Islet precursor cell (in vitro differentiated cells): ENCODE measurements at regions not wholly inside any gene's neighbourhood (a gene's known extent, or its start where the extent isn't known, plus 50 kb on each side); places are given as distances from the start of the nearest gene placed in this dataset.
"Not testable (repeated sequence)": the region's sequence is repeated elsewhere in the genome, so short reads cannot be mapped to it uniquely, and the experiment has no call there.

Experiments used
- DNase-seq: peaks from one replicate; pipeline ENCODE4 v3.0.0-alpha.2; 2018

- DNase-seq, result no peak
These were observed 73.6 kb downstream of the CYLC2 start for GRCh38 chr9:103068753-103069152.

- DNase-seq, result no peak
These were observed 83.4 kb downstream of the CYLC2 start for GRCh38 chr9:103078581-103078980.

- no peak for DNase-seq
These were observed 87.4 kb downstream of the CYLC2 start for GRCh38 chr9:103082494-103082893.

- DNase-seq, result no peak
These were observed 94.2 kb downstream of the CYLC2 start for GRCh38 chr9:103089357-103089756.

GRCh38 chr9:103104101-103104500 is 109.0 kb downstream of the CYLC2 start:
- no peak for DNase-seq

- no peak for DNase-seq
These were observed 121.1 kb downstream of the CYLC2 start for GRCh38 chr9:103116246-103116645.

GRCh38 chr9:103126494-103126893 is 131.4 kb downstream of the CYLC2 start:
- DNase-seq, result no peak

- DNase-seq, result no peak
These were observed 144.8 kb downstream of the CYLC2 start for GRCh38 chr9:103139891-103140290.

GRCh38 chr9:103152473-103152872 is 157.3 kb downstream of the CYLC2 start:
- no peak for DNase-seq

- no peak for DNase-seq
These were observed 172.4 kb downstream of the CYLC2 start for GRCh38 chr9:103167530-103167929.

- no peak for DNase-seq
These were observed 173.1 kb downstream of the CYLC2 start for GRCh38 chr9:103168254-103168653.

GRCh38 chr9:103169798-103170197 is 174.7 kb downstream of the CYLC2 start:
- DNase-seq, result no peak

GRCh38 chr9:103183701-103184171 is 188.6 kb downstream of the CYLC2 start:
- no peak for DNase-seq

GRCh38 chr9:103186959-103187358 is 191.8 kb downstream of the CYLC2 start:
- DNase-seq, result no peak

- no peak for DNase-seq
These were observed 193.7 kb downstream of the CYLC2 start for GRCh38 chr9:103188781-103189350.

GRCh38 chr9:103193992-103194391 is 198.9 kb downstream of the CYLC2 start:
- DNase-seq, result no peak

GRCh38 chr9:103203172-103203571 is 208.0 kb downstream of the CYLC2 start:
- DNase-seq, result no peak

- DNase-seq, result not testable (repeated sequence)
These were observed 210.9 kb downstream of the CYLC2 start for GRCh38 chr9:103205881-103206585.

GRCh38 chr9:103210607-103211006 is 215.5 kb downstream of the CYLC2 start:
- no peak for DNase-seq

- DNase-seq, result no peak
These were observed 220.1 kb downstream of the CYLC2 start for GRCh38 chr9:103215197-103215596.

GRCh38 chr9:103225702-103226646 is 230.8 kb downstream of the CYLC2 start:
- DNase-seq, result no peak

- no peak for DNase-seq
These were observed 231.5 kb downstream of the CYLC2 start for GRCh38 chr9:103226647-103227013.

GRCh38 chr9:103237571-103238109 is 242.5 kb downstream of the CYLC2 start:
- not testable (repeated sequence) for DNase-seq
